ENCODE measurements at regions not wholly inside any gene's neighbourhood (a gene's known extent, or its start where the extent isn't known, plus 50 kb on each side); places are given as distances from the start of the nearest gene placed in this dataset.
"Not testable (repeated sequence)": the region's sequence is repeated elsewhere in the genome, so short reads cannot be mapped to it uniquely, and the experiment has no call there.

GRCh38 chr2:6186332-6187151 lies 494.4 kb downstream of the SOX11 start:
- TF ChIP-seq, protein P1, sequence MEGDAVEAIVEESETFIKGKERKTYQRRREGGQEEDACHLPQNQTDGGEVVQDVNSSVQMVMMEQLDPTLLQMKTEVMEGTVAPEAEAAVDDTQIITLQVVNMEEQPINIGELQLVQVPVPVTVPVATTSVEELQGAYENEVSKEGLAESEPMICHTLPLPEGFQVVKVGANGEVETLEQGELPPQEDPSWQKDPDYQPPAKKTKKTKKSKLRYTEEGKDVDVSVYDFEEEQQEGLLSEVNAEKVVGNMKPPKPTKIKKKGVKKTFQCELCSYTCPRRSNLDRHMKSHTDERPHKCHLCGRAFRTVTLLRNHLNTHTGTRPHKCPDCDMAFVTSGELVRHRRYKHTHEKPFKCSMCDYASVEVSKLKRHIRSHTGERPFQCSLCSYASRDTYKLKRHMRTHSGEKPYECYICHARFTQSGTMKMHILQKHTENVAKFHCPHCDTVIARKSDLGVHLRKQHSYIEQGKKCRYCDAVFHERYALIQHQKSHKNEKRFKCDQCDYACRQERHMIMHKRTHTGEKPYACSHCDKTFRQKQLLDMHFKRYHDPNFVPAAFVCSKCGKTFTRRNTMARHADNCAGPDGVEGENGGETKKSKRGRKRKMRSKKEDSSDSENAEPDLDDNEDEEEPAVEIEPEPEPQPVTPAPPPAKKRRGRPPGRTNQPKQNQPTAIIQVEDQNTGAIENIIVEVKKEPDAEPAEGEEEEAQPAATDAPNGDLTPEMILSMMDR (IDR thresholded peaks at IDR 0.05), result no peak
- Histone ChIP-seq H3K36me3 (no peaks in the 10 kb centered on the region), H3K27ac (peak overlapping the region in 1 of 2 donors; percentile 70), H3K4me3 (no peak overlapping the region), H3K4me1 (ENCODE audit: control insufficient read depth in 1 of 2, low read depth in 2 of 2) (peaks cover 0 to 7% of the 10 kb centered on the region in 2 donors), H3K9me3 (no peaks in the 10 kb centered on the region), H3K27me3 (replicated peaks; ENCODE audit: insufficient read depth) (no peaks in the 10 kb centered on the region)
- no peak for DNase-seq (ENCODE audit: low spot score)
- ATAC-seq (ENCODE audit: insufficient number of reproducible peaks, low FRiP score, low read depth), result peak; percentile 82

GRCh38 chr2:6196449-6196848 lies 504.3 kb downstream of the SOX11 start:
- Histone ChIP-seq H3K9me3 (no peaks in the 10 kb centered on the region), H3K4me1 (ENCODE audit: control insufficient read depth in 1 of 2, low read depth in 2 of 2) (no peaks in the 10 kb centered on the region), H3K4me3 (no peak overlapping the region), H3K36me3 (no peaks in the 10 kb centered on the region), H3K27me3 (replicated peaks; ENCODE audit: insufficient read depth) (no peaks in the 10 kb centered on the region), H3K27ac (no peak overlapping the region)
- TF ChIP-seq, protein P1 (IDR thresholded peaks at IDR 0.05), result no peak
- no peak for ATAC-seq (ENCODE audit: insufficient number of reproducible peaks, low FRiP score, low read depth)
- DNase-seq (ENCODE audit: low spot score), result no peak

DNA sequence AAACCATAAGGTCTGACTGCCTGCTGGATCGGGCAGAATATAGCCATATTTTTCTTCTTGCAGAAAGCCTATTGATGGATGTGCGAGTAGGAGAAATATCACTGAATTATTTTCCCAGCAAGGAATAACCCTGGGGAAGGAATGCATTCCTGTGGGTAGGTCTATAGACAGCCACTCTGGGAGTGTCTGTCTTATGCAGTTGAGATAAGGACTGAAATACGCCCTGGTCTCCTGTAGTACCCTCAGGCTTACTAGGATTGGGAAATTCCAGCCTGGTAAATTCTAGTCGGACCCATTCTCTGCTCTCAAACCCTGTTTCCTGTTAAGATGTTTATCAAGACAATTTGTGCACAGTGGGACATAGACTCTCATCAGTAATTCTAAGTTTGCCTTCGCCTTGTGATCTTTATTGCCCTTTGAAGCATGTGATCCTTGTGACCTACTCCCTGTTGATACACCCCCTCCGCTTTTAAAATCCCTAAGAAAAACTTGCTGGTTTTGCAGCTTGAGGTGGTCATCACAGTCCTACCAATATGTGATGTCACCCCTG lies 506.3 kb downstream of the SOX11 start:
- not testable (repeated sequence) for H3K9me3 ChIP-seq

GRCh38 chr2:6202756-6203155 lies 510.6 kb downstream of the SOX11 start:
- no peak overlapping the region for H3K4me3 ChIP-seq
- H3K27me3 ChIP-seq (replicated peaks; ENCODE audit: insufficient read depth), result no peaks in the 10 kb centered on the region
- no peaks in the 10 kb centered on the region for H3K4me1 ChIP-seq (ENCODE audit: control insufficient read depth in 1 of 2, low read depth in 2 of 2)
- ATAC-seq (ENCODE audit: insufficient number of reproducible peaks, low FRiP score, low read depth) (no peak), DNase-seq (ENCODE audit: low spot score) (no peak)
- H3K36me3 ChIP-seq, result no peaks in the 10 kb centered on the region
- H3K27ac ChIP-seq, result no peak overlapping the region
- no peaks in the 10 kb centered on the region for H3K9me3 ChIP-seq
- TF ChIP-seq, protein P1 (IDR thresholded peaks at IDR 0.05), result no peak

More for the DNA sequence above, 506.3 kb downstream of the SOX11 start:
- not testable (repeated sequence) for H3K4me3 ChIP-seq; H3K27me3 ChIP-seq (replicated peaks; ENCODE audit: insufficient read depth); H3K36me3 ChIP-seq; ATAC-seq (ENCODE audit: insufficient number of reproducible peaks, low FRiP score, low read depth); H3K4me1 ChIP-seq (ENCODE audit: control insufficient read depth in 1 of 2, low read depth in 2 of 2); H3K27ac ChIP-seq; DNase-seq (ENCODE audit: low spot score)

DNA sequence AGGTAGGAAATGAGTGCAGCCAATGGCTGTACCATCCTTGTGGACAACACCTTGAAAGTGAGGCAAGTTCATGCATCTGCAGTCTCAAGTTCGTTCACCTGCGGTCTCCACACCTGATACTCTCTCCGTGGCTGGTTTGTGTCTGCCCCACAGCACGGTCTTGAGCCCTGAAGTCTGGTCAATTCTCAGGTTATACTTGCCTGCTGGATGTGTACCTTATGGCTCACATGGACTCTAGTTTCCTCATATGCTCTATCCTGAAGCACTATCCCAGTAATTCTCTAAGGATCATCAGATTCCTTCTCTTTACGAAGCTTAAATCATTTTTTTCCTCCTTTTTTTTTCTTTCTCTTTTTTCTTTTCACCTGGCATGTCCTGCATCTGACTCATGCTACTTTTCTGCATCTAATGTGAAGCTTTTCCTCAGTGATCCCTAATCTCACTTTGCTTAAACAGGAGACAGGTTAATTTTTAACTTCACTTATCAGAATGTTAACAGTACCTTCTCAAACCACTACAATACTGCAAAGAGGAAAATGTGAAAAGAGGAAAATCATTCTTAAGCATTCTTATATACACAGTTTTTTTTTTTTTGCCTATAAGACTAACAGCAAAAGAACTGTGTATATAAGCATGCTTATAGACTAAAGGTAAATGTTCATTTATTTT lies 511.2 kb downstream of the SOX11 start:
- TF ChIP-seq, protein P1 (IDR thresholded peaks at IDR 0.05), result no peak
- Histone ChIP-seq H3K9me3 (no peaks in the 10 kb centered on the region), H3K27me3 (replicated peaks; ENCODE audit: insufficient read depth) (no peaks in the 10 kb centered on the region), H3K4me3 (no peak overlapping the region), H3K27ac (no peak overlapping the region), H3K36me3 (no peaks in the 10 kb centered on the region), H3K4me1 (ENCODE audit: control insufficient read depth in 1 of 2, low read depth in 2 of 2) (no peaks in the 10 kb centered on the region)
- ATAC-seq (ENCODE audit: insufficient number of reproducible peaks, low FRiP score, low read depth) (no peak), DNase-seq (ENCODE audit: low spot score) (no peak)
